Right ventricle myocardium inferior (tissue), 1 donor: ENCODE measurements at regions not wholly inside any gene's neighbourhood (a gene's known extent, or its start where the extent isn't known, plus 50 kb on each side); places are given as distances from the start of the nearest gene placed in this dataset.

Source experiments
- ATAC-seq: fragments of 200-7000 bp; cut with Tn5 transposase; one replicate; pipeline ENCODE4 v1.9.1; 2020; ENCODE audit warnings: mild to moderate bottlenecking, moderate library complexity
- DNase-seq: peaks from one replicate; pipeline ENCODE4 v3.0.0; 2021; ENCODE audit errors: missing footprints
- intact Hi-C: fragments of 100-400 bp; cut with DNase I; formaldehyde crosslinking; loops from one replicate; pipeline ENCODE4 v1.11.0; 2022
- donor health status: DM: no; HTN: yes; CAD: no; lungs with severe emphysema.

- intact Hi-C loops: no loop called here
- DNase-seq (no peak), ATAC-seq (no peak)
Measured at GRCh38 chr15:25969886-25970285, 106.8 kb upstream of the ATP10A start.

GRCh38 chr15:25967116-25967515 is 104.0 kb upstream of the ATP10A start:
- DNase-seq (no peak), ATAC-seq (no peak)
- intact Hi-C loops: no loop called here

- ATAC-seq: no peak
- no peak for DNase-seq
- intact Hi-C loops: no loop called here
Measured at GRCh38 chr15:25965326-25965725, 102.2 kb upstream of the ATP10A start.

GRCh38 chr15:25960273-25960672 is 97.1 kb upstream of the ATP10A start:
- intact Hi-C loops: no loop called here
- DNase-seq (no peak), ATAC-seq (no peak)

- DNase-seq (no peak), ATAC-seq (no peak)
- intact Hi-C loops: no loop called here
Measured at GRCh38 chr15:25959100-25959499, 96.0 kb upstream of the ATP10A start.

DNA sequence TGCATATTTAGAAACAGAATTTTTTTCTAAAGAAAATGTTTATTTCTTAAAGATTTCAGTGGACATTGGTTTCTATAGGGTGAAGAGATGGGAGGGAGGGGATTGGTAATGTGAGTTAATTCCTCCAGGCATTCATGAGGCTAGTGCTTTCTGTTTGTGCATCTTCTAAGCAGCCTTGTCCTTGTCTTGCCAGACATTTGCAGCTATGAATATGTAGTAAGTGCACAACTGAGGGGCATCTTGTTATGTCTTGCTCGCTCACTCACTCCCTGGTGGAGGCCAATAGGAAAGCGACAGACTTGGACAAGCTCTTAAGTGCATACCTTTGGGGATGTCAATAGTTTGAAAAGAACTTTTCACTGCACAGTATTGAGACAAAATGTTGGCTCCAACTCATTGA is 92.5 kb upstream of the ATP10A start:
- intact Hi-C loops: no loop called here
- no peak for ATAC-seq
- no peak for DNase-seq

GRCh38 chr15:25954398-25954797 is 91.3 kb upstream of the ATP10A start:
- intact Hi-C loops: no loop called here
- ATAC-seq (no peak), DNase-seq (no peak)

GRCh38 chr15:25950014-25950413 is 86.9 kb upstream of the ATP10A start:
- DNase-seq (no peak), ATAC-seq (no peak)
- intact Hi-C loops: no loop called here

DNA sequence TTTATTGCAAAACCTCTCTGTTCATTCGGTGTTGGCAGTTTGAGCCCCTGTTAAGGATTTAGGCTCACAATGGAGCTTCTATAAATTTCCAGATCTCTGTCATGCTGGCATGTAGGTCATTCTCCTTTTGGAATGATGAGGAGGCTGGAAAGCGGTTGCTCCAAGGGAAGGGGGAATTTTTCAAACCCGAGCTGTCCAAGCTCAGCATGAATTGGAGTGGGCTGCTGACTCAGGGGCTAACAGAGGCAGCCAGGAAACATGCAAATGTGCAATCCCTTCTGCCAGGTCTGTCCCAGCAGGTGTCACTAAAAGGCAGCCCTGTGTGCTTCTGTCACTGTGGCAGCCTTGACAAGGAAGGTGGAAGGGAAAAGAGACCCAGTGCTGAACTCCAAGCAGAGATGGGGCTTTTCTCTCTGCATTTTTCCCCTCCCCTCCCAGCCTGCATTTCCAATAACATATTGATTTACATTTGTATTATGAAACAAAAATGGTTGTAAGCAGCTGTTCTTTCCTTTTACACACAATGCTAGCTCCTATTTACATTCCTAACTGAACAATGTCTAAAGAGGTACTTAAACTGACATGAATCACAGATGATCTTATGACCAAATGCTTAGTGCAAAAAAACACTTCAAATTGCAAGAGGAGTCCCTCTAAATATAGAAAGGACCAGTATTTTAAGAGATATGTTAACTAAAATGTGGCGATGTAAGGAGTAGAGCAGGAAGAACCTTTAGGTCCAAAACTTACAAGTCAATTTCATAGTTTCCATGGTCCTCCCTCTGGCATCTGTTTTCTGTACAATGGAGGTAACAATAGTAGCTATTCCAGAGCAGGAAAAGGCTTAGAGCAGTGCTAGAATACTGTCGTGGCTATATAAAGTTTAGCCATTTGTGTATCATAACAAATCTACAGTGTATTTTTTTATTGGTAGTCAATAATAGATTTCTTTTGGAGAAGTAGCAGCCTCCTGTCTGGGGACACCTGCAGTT is 84.5 kb upstream of the ATP10A start:
- intact Hi-C loops: loop anchor here (10.0 kb wide), 1 partner anchor 917 kb away; the partner anchor contains the start of gene GABRA5
- DNase-seq (no peak), ATAC-seq (no peak)

GRCh38 chr15:25946241-25946805 is 83.2 kb upstream of the ATP10A start:
- ATAC-seq: no peak
- intact Hi-C loops: loop anchor here (10.0 kb wide), 1 partner anchor 918 kb away; the partner anchor contains the start of gene GABRA5

GRCh38 chr15:25944386-25944785 is 81.3 kb upstream of the ATP10A start:
- no peak for ATAC-seq

More at GRCh38 chr15:25946241-25946805, 83.2 kb upstream of the ATP10A start:
- DNase-seq: no peak

DNA sequence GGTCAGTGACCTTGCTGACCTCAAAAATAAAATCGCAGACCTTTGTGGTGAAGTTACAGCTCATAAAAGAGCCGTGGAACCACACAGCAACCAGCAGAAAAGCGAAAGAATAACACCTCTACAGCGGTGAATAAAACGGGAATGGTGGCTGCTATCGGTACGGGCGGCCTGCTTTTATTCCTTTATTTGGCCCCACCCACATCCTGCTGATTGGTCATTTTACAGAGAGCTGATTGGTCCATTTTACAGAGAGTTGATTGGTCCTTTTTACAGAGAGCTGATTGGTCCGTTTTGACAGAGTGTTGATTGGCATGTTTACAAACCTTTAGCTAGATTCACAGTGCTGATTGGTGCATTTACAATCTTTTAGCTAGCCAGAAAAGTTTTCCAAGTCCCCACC is 80.7 kb upstream of the ATP10A start:
- no peak for ATAC-seq
- DNase-seq: no peak
- intact Hi-C loops: loop anchor here (10.0 kb wide), 1 partner anchor 921 kb away; the partner anchor contains the start of gene GABRA5

More at GRCh38 chr15:25944386-25944785, 81.3 kb upstream of the ATP10A start:
- intact Hi-C loops: loop anchor here (10.0 kb wide), 1 partner anchor 920 kb away; the partner anchor contains the start of gene GABRA5
- DNase-seq: no peak

DNA sequence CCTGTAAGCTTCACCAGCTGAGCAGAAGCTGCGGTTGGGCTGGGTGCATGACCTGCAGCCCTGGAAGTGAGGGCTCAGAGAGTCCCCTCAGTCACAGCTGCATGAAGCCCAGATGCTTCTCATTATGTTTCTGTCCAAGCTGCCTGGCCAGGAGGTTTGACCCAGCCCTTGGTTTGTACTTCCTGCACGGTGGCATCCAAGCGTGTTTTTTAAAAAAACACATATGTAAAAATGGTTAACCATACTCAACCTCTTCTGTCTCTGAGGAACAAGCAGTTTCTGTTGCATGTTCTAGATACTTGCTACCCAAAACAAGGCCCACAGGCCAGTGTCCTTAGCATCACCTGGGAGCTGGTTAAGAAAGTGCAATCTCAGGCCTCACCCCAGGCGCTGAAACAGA is 76.0 kb upstream of the ATP10A start:
- no peak for DNase-seq
- no peak for ATAC-seq
- intact Hi-C loops: loop anchor here (10.0 kb wide), 1 partner anchor 244 kb away; no protein-coding TSS in a partner anchor

GRCh38 chr15:25937796-25938195 is 74.7 kb upstream of the ATP10A start:
- no peak for ATAC-seq
- intact Hi-C loops: loop anchor here (10.0 kb wide), 1 partner anchor 243 kb away; no protein-coding TSS in a partner anchor
- no peak for DNase-seq

GRCh38 chr15:25936004-25936403 is 72.9 kb upstream of the ATP10A start:
- no peak for ATAC-seq
- intact Hi-C loops: loop anchor here (10.0 kb wide), 1 partner anchor 241 kb away; no protein-coding TSS in a partner anchor
- DNase-seq: no peak

GRCh38 chr15:25933456-25934158 is 70.5 kb upstream of the ATP10A start:
- ATAC-seq (peak; percentile 88), DNase-seq (no peak)
- intact Hi-C loops: loop anchor here (5.0 to 10.0 kb wide), 3 partner anchors 196 to 426 kb away; no protein-coding TSS in a partner anchor

GRCh38 chr15:25932696-25933095 is 69.6 kb upstream of the ATP10A start:
- no peak for DNase-seq
- ATAC-seq: no peak
- intact Hi-C loops: loop anchor here (5.0 to 10.0 kb wide), 3 partner anchors 195 to 425 kb away; no protein-coding TSS in a partner anchor

- ATAC-seq: no peak
- intact Hi-C loops: loop anchor here (5.0 to 10.0 kb wide), 3 partner anchors 195 to 425 kb away; no protein-coding TSS in a partner anchor
Measured at GRCh38 chr15:25931851-25932250, 68.7 kb upstream of the ATP10A start.

GRCh38 chr15:25930931-25931330 is 67.8 kb upstream of the ATP10A start:
- DNase-seq (no peak), ATAC-seq (no peak)
- intact Hi-C loops: loop anchor here (5.0 to 10.0 kb wide), 3 partner anchors 194 to 424 kb away; no protein-coding TSS in a partner anchor

More at GRCh38 chr15:25931851-25932250, 68.7 kb upstream of the ATP10A start:
- no peak for DNase-seq
